ENCODE measurements at regions not wholly inside any gene's neighbourhood (a gene's known extent, or its start where the extent isn't known, plus 50 kb on each side); places are given as distances from the start of the nearest gene placed in this dataset.

DNA sequence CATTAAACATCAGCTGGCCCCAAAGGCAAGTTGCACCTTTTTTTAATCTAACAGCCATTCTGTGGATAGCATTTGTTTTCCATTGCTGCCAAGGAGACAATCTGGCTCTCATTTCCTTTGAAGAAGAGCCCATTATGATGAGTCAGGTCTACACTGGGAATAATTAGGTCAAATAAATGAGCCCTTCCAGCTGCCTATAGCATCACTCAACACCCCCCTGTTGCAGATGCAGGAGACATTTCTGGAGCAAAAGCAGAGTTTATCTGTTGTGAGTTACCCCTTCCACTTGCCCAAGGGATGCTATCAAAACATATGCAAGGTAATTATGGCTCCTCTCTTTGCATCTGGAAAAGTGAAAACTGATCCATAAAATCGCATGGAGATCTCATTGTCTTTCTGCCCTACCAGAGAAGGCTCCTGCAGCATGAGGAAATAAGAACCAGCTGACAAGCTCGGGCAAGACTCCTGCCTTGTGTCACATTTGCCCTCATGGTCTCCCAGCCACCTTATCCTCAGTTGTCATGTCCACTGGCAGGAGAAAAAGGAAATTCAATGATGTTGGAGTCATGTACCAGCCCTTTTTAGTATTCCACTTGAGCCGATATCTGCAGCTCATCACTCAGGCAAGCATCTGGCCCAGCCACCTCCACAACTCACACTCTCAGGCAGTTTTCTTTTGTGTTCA is 135.9 kb downstream of the SLC30A10 start:
- TF ChIP-seq YY1 (IDR thresholded peaks at IDR 0.05; ENCODE audit: insufficient read depth, insufficient read length) (no peak), ZNF274 (IDR thresholded peaks at IDR 0.05; ENCODE audit: low read depth, low read length) (no peak)
